WTC11 (cell line): ENCODE measurements at regions not wholly inside any gene's neighbourhood (a gene's known extent, or its start where the extent isn't known, plus 50 kb on each side); places are given as distances from the start of the nearest gene placed in this dataset.

Source experiments
- CREM ChIP-seq: sonication (generic); formaldehyde crosslinking; IDR thresholded peaks from 2 replicates; pipeline ENCODE4 v1.8.1; 2022; ENCODE audit warnings: mild to moderate bottlenecking, missing genetic modification reagents, moderate library complexity
- KAT7 ChIP-seq: sonication (generic); formaldehyde crosslinking; IDR thresholded peaks from 2 replicates; pipeline ENCODE4 v1.8.1; 2023; ENCODE audit warnings: missing genetic modification reagents, mild to moderate bottlenecking, borderline replicate concordance
- NFE2L1 ChIP-seq: sonication (generic); formaldehyde crosslinking; IDR thresholded peaks from 2 replicates; pipeline ENCODE4 v1.8.1; 2023; ENCODE audit warnings: missing genetic modification reagents
- NR3C1 ChIP-seq: sonication (generic); formaldehyde crosslinking; conservative IDR thresholded peaks from 2 replicates; pipeline ENCODE4 v1.8.1; 2023; ENCODE audit warnings: low read depth, mild to moderate bottlenecking, missing genetic modification reagents
- PREB ChIP-seq: sonication (generic); formaldehyde crosslinking; IDR thresholded peaks from 2 replicates; pipeline ENCODE4 v1.8.1; 2022; ENCODE audit warnings: mild to moderate bottlenecking, missing genetic modification reagents, moderate library complexity, borderline replicate concordance
- SP1 ChIP-seq: sonication (generic); formaldehyde crosslinking; conservative IDR thresholded peaks from 2 replicates; pipeline ENCODE4 v1.8.1; 2022; ENCODE audit warnings: missing genetic modification reagents
- TP53 ChIP-seq: sonication (generic); formaldehyde crosslinking; IDR thresholded peaks from 2 replicates; pipeline ENCODE4 v1.8.1; 2023; ENCODE audit warnings: mild to moderate bottlenecking, missing genetic modification reagents
- ZMAT4 ChIP-seq: fragments of 250-450 bp; sonication (Bioruptor Pico); IDR thresholded peaks from 2 replicates; pipeline ENCODE4 v1.9.0; 2021; ENCODE audit warnings: mild to moderate bottlenecking
- ZNF121 ChIP-seq: sonication (generic); formaldehyde crosslinking; IDR thresholded peaks from 2 replicates; pipeline ENCODE4 v1.8.0; 2023; ENCODE audit warnings: missing genetic modification reagents
- TF ChIP-seq, protein P1 (sequence below): fragments of 250-450 bp; sonication (Bioruptor Pico); IDR thresholded peaks from 2 replicates; pipeline ENCODE4 v2.1.2; 2022; ENCODE audit warnings: mild to moderate bottlenecking, moderate library complexity
- TF ChIP-seq, protein P2 (sequence below): fragments of 200-600 bp; IDR thresholded peaks from 2 replicates; pipeline ENCODE4 v1.8.0; 2022; ENCODE audit warnings: antibody characterized with exemption
- TF ChIP-seq, protein P3 (sequence below): sonication (generic); formaldehyde crosslinking; IDR thresholded peaks from 2 replicates; pipeline ENCODE4 v1.8.0; 2022; ENCODE audit warnings: mild to moderate bottlenecking, missing genetic modification reagents

- TF ChIP-seq, protein P1, sequence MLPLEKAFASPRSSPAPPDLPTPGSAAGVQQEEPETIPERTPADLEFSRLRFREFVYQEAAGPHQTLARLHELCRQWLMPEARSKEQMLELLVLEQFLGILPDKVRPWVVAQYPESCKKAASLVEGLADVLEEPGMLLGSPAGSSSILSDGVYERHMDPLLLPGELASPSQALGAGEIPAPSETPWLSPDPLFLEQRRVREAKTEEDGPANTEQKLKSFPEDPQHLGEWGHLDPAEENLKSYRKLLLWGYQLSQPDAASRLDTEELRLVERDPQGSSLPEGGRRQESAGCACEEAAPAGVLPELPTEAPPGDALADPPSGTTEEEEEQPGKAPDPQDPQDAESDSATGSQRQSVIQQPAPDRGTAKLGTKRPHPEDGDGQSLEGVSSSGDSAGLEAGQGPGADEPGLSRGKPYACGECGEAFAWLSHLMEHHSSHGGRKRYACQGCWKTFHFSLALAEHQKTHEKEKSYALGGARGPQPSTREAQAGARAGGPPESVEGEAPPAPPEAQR, result no peak
- TF ChIP-seq, protein P2, sequence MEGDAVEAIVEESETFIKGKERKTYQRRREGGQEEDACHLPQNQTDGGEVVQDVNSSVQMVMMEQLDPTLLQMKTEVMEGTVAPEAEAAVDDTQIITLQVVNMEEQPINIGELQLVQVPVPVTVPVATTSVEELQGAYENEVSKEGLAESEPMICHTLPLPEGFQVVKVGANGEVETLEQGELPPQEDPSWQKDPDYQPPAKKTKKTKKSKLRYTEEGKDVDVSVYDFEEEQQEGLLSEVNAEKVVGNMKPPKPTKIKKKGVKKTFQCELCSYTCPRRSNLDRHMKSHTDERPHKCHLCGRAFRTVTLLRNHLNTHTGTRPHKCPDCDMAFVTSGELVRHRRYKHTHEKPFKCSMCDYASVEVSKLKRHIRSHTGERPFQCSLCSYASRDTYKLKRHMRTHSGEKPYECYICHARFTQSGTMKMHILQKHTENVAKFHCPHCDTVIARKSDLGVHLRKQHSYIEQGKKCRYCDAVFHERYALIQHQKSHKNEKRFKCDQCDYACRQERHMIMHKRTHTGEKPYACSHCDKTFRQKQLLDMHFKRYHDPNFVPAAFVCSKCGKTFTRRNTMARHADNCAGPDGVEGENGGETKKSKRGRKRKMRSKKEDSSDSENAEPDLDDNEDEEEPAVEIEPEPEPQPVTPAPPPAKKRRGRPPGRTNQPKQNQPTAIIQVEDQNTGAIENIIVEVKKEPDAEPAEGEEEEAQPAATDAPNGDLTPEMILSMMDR, result no peak
- TF ChIP-seq NR3C1 (CRISPR knock-in tag) (no peak), NFE2L1 (CRISPR knock-in tag) (no peak), PREB (no peak), SP1 (CRISPR knock-in tag) (no peak), KAT7 (CRISPR knock-in tag) (no peak), TP53 (no peak), CREM (CRISPR knock-in tag) (no peak), ZNF121 (CRISPR knock-in tag) (no peak), ZMAT4 (no peak)
- TF ChIP-seq, protein P3, sequence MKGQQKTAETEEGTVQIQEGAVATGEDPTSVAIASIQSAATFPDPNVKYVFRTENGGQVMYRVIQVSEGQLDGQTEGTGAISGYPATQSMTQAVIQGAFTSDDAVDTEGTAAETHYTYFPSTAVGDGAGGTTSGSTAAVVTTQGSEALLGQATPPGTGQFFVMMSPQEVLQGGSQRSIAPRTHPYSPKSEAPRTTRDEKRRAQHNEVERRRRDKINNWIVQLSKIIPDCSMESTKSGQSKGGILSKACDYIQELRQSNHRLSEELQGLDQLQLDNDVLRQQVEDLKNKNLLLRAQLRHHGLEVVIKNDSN, result no peak
These were observed 1022.4 kb upstream of the DIAPH2 start for GRCh38 chrX:95662200-95662599.
